Mesenchymal stem cell (in vitro differentiated cells and primary cell): ENCODE measurements at regions not wholly inside any gene's neighbourhood (a gene's known extent, or its start where the extent isn't known, plus 50 kb on each side); places are given as distances from the start of the nearest gene placed in this dataset.

ENCODE experiments used
- DNase-seq: peaks from one replicate; pipeline ENCODE4 v3.0.0-alpha.2; 2013
- H2AFZ ChIP-seq: one replicate; pipeline ENCODE4 v1.6.1; 2013; ENCODE audit warnings: low read depth, mild to moderate bottlenecking, control low read depth, inconsistent platforms, low read length, moderate library complexity
- H2AK5ac ChIP-seq: 2 replicates; pipeline ENCODE4 v1.6.1; 2013; ENCODE audit warnings: low read length, moderate library complexity, mild to moderate bottlenecking, inconsistent platforms; ENCODE audit not compliant: severe bottlenecking
- H2BK120ac ChIP-seq: one replicate; pipeline ENCODE4 v1.6.1; 2013; ENCODE audit warnings: low read depth, mild to moderate bottlenecking, inconsistent platforms, low read length, moderate library complexity
- H2BK12ac ChIP-seq, 2 experiments: one replicate each; pipeline ENCODE4 v1.6.1; 2013; ENCODE audit warnings: inconsistent platforms in 2 of 2, low read length in 2 of 2, mild to moderate bottlenecking in 2 of 2, moderate library complexity in 2 of 2, control low read depth in 1 of 2
- H2BK15ac ChIP-seq: one replicate; pipeline ENCODE4 v1.6.1; 2013; ENCODE audit warnings: mild to moderate bottlenecking, low read depth, inconsistent platforms; ENCODE audit not compliant: poor library complexity, severe bottlenecking
- H2BK5ac ChIP-seq: 2 replicates; pipeline ENCODE4 v1.6.1; 2013; ENCODE audit warnings: low read depth, mild to moderate bottlenecking, low read length, control low read depth, inconsistent platforms; ENCODE audit not compliant: poor library complexity, severe bottlenecking
- H3K14ac ChIP-seq, 2 experiments: one replicate each; pipeline ENCODE4 v1.6.1; 2013; ENCODE audit warnings: inconsistent platforms in 2 of 2, low read length in 2 of 2, control low read depth in 1 of 2, mild to moderate bottlenecking in 1 of 2, moderate library complexity in 1 of 2
- H3K18ac ChIP-seq, 2 experiments: one replicate each; pipeline ENCODE4 v1.6.1; 2013; ENCODE audit warnings: inconsistent platforms in 2 of 2, low read length in 2 of 2, control low read depth in 1 of 2, low read depth in 1 of 2, mild to moderate bottlenecking in 1 of 2
- H3K23ac ChIP-seq, 2 experiments: one replicate each; pipeline ENCODE4 v1.6.1; 2013; ENCODE audit warnings: inconsistent platforms in 2 of 2, low read length in 2 of 2, mild to moderate bottlenecking in 2 of 2, moderate library complexity in 2 of 2, control low read depth in 1 of 2
- H3K27ac ChIP-seq: 2 replicates; pipeline ENCODE4 v1.5.1; 2013; ENCODE audit warnings: mild to moderate bottlenecking, moderate library complexity, low read length, control low read depth, inconsistent platforms; ENCODE audit not compliant: poor library complexity, severe bottlenecking
- H3K27me3 ChIP-seq, 2 experiments: 2 replicates each; pipeline versions ENCODE4 v1.6.1 to v1.7.0; 2013; ENCODE audit warnings: low read length in 2 of 2, mild to moderate bottlenecking in 2 of 2, moderate library complexity in 2 of 2, control low read depth in 1 of 2, inconsistent platforms in 1 of 2; ENCODE audit not compliant: control insufficient read depth in 1 of 2, insufficient read depth in 1 of 2
- H3K36me3 ChIP-seq, 2 experiments: 2 replicates each; pipeline versions ENCODE4 v1.6.1 to v1.7.0; 2013; ENCODE audit warnings: low read length in 2 of 2, control low read depth in 1 of 2, inconsistent platforms in 1 of 2, low read depth in 1 of 2, mild to moderate bottlenecking in 1 of 2; ENCODE audit not compliant: insufficient read depth in 2 of 2, control insufficient read depth in 1 of 2
- H3K4ac ChIP-seq, 2 experiments: one replicate each; pipeline ENCODE4 v1.6.1; 2013; ENCODE audit warnings: inconsistent platforms in 2 of 2, low read length in 2 of 2, mild to moderate bottlenecking in 2 of 2, moderate library complexity in 2 of 2, control low read depth in 1 of 2, low read depth in 1 of 2
- H3K4me1 ChIP-seq: 2 replicates; pipeline ENCODE4 v1.6.1; 2013; ENCODE audit warnings: low read depth, low read length, control low read depth; ENCODE audit not compliant: control insufficient read depth, insufficient read depth
- H3K4me2 ChIP-seq: 2 replicates; pipeline ENCODE4 v1.6.1; 2013; ENCODE audit warnings: low read length, mild to moderate bottlenecking, inconsistent platforms; ENCODE audit not compliant: poor library complexity, severe bottlenecking
- H3K4me3 ChIP-seq, 2 experiments: 2 replicates each; pipeline versions ENCODE4 v1.5.1 to v1.7.0; 2013; ENCODE audit warnings: low read length in 2 of 2, mild to moderate bottlenecking in 2 of 2, control low read depth in 1 of 2, low read depth in 1 of 2; ENCODE audit not compliant: insufficient read depth in 1 of 2
- H3K79me1 ChIP-seq: replicated peaks from 2 replicates; pipeline ENCODE4 v1.6.1; 2013; ENCODE audit warnings: mild to moderate bottlenecking, control low read depth, low read length, inconsistent platforms; ENCODE audit not compliant: poor library complexity, severe bottlenecking
- H3K9ac ChIP-seq: 2 replicates; pipeline ENCODE4 v1.7.0; 2013; ENCODE audit warnings: mild to moderate bottlenecking, low read length, moderate library complexity
- H3K9me3 ChIP-seq: 2 replicates; pipeline ENCODE4 v1.7.0; 2013; ENCODE audit warnings: mild to moderate bottlenecking, low read length; ENCODE audit not compliant: control insufficient read depth
- H4K8ac ChIP-seq: one replicate; pipeline ENCODE4 v1.6.1; 2013; ENCODE audit warnings: inconsistent platforms, mild to moderate bottlenecking, low read length, moderate library complexity
- H4K91ac ChIP-seq: one replicate; pipeline ENCODE4 v1.6.1; 2013; ENCODE audit warnings: mild to moderate bottlenecking, low read length, inconsistent platforms
- WGBS: methylation state at CpG from one replicate; pipeline ENCODE4 v1.1.7; 2013; ENCODE audit warnings: mixed read lengths; 5-methylcytosine and 5-hydroxymethylcytosine counted together

GRCh38 chr10:106185951-106186350, 978.6 kb downstream of the SORCS1 start:
- no peak overlapping the region for H3K4ac ChIP-seq
- no peak overlapping the region for H4K91ac ChIP-seq
- no peak overlapping the region for H3K9ac ChIP-seq
- H3K27ac ChIP-seq = no peak overlapping the region
- H2BK120ac ChIP-seq = no peak overlapping the region
- no peak overlapping the region for H3K18ac ChIP-seq
- no peak overlapping the region for H2BK12ac ChIP-seq
- 56% methylated on average over 1 of the region's 2 CpGs for WGBS
- H3K79me1 ChIP-seq = no peaks in the 10 kb centered on the region
- no peak for DNase-seq
- no peak overlapping the region for H2AFZ ChIP-seq
- no peak overlapping the region for H4K8ac ChIP-seq
- H3K4me2 ChIP-seq = no peak overlapping the region
- H3K23ac ChIP-seq = no peak overlapping the region
- no peaks in the 10 kb centered on the region for H3K36me3 ChIP-seq
- H2BK15ac ChIP-seq = no peak overlapping the region
- no peaks in the 10 kb centered on the region for H3K4me1 ChIP-seq
- no peak overlapping the region for H3K14ac ChIP-seq
- no peak overlapping the region for H2BK5ac ChIP-seq
- no peak overlapping the region for H2AK5ac ChIP-seq
- no peaks in the 10 kb centered on the region for H3K9me3 ChIP-seq
- H3K27me3 ChIP-seq = no peaks in the 10 kb centered on the region
- H3K4me3 ChIP-seq = no peak overlapping the region

GRCh38 chr10:106183041-106183440, 981.5 kb downstream of the SORCS1 start:
- Histone ChIP-seq H3K79me1 (no peaks in the 10 kb centered on the region), H3K36me3 (no peaks in the 10 kb centered on the region)
- 81% methylated on average over 5 of the region's 5 CpGs for WGBS

GRCh38 chr10:106182542-106182941, 982.0 kb downstream of the SORCS1 start:
- Histone ChIP-seq H2BK5ac (no peak overlapping the region), H3K4me1 (no peaks in the 10 kb centered on the region), H4K91ac (no peak overlapping the region), H3K36me3 (no peaks in the 10 kb centered on the region), H3K4me2 (no peak overlapping the region), H3K4me3 (no peak overlapping the region), H3K9me3 (no peaks in the 10 kb centered on the region), H4K8ac (no peak overlapping the region), H3K14ac (no peak overlapping the region), H2AK5ac (no peak overlapping the region), H2BK15ac (no peak overlapping the region), H2BK120ac (no peak overlapping the region), H3K23ac (no peak overlapping the region), H3K27ac (no peak overlapping the region), H3K9ac (no peak overlapping the region), H3K79me1 (no peaks in the 10 kb centered on the region), H3K4ac (no peak overlapping the region), H3K18ac (no peak overlapping the region), H2BK12ac (no peak overlapping the region), H3K27me3 (no peaks in the 10 kb centered on the region), H2AFZ (no peak overlapping the region)
- no peak for DNase-seq

More at GRCh38 chr10:106183041-106183440, 981.5 kb downstream of the SORCS1 start:
- H3K9ac ChIP-seq = no peak overlapping the region
- no peaks in the 10 kb centered on the region for H3K27me3 ChIP-seq
- no peak overlapping the region for H2BK120ac ChIP-seq
- no peak overlapping the region for H3K27ac ChIP-seq
- no peak overlapping the region for H3K23ac ChIP-seq
- no peak overlapping the region for H3K4ac ChIP-seq
- no peak overlapping the region for H2AK5ac ChIP-seq
- H3K4me3 ChIP-seq = no peak overlapping the region
- H4K8ac ChIP-seq = no peak overlapping the region
- H3K4me1 ChIP-seq = no peaks in the 10 kb centered on the region
- H3K9me3 ChIP-seq = no peaks in the 10 kb centered on the region
- H2BK5ac ChIP-seq = no peak overlapping the region
- no peak overlapping the region for H2BK12ac ChIP-seq
- H4K91ac ChIP-seq = no peak overlapping the region
- no peak overlapping the region for H3K14ac ChIP-seq
- H3K18ac ChIP-seq = no peak overlapping the region
- H3K4me2 ChIP-seq = no peak overlapping the region
- no peak overlapping the region for H2AFZ ChIP-seq
- DNase-seq = no peak
- no peak overlapping the region for H2BK15ac ChIP-seq

GRCh38 chr10:106181501-106181900, 983.0 kb downstream of the SORCS1 start:
- no peak overlapping the region for H3K9ac ChIP-seq
- H3K9me3 ChIP-seq = no peaks in the 10 kb centered on the region
- no peaks in the 10 kb centered on the region for H3K36me3 ChIP-seq
- H2AK5ac ChIP-seq = no peak overlapping the region
- H3K23ac ChIP-seq = no peak overlapping the region
- no peaks in the 10 kb centered on the region for H3K4me1 ChIP-seq
- H3K4ac ChIP-seq = no peak overlapping the region
- no peak overlapping the region for H3K27ac ChIP-seq
- no peak overlapping the region for H3K4me2 ChIP-seq
- H4K91ac ChIP-seq = no peak overlapping the region
- H2BK15ac ChIP-seq = no peak overlapping the region
- no peak overlapping the region for H4K8ac ChIP-seq
- H2AFZ ChIP-seq = no peak overlapping the region
- no peak overlapping the region for H2BK120ac ChIP-seq
- DNase-seq = no peak
- no peaks in the 10 kb centered on the region for H3K79me1 ChIP-seq
- no peak overlapping the region for H3K14ac ChIP-seq
- 98% methylated on average over 2 of the region's 3 CpGs for WGBS
- H3K27me3 ChIP-seq = no peaks in the 10 kb centered on the region
- no peak overlapping the region for H2BK5ac ChIP-seq
- H3K18ac ChIP-seq = no peak overlapping the region
- no peak overlapping the region for H2BK12ac ChIP-seq
- no peak overlapping the region for H3K4me3 ChIP-seq
